HG03064 (cell line): ENCODE measurements at regions not wholly inside any gene's neighbourhood (a gene's known extent, or its start where the extent isn't known, plus 50 kb on each side); places are given as distances from the start of the nearest gene placed in this dataset.

Experiments used
- ATAC-seq: cut with Tn5 transposase; IDR thresholded peaks from one replicate; pipeline ENCODE4 v1.9.1; 2021; ENCODE audit warnings: low read depth; ENCODE audit not compliant: unreplicated experiment

DNA sequence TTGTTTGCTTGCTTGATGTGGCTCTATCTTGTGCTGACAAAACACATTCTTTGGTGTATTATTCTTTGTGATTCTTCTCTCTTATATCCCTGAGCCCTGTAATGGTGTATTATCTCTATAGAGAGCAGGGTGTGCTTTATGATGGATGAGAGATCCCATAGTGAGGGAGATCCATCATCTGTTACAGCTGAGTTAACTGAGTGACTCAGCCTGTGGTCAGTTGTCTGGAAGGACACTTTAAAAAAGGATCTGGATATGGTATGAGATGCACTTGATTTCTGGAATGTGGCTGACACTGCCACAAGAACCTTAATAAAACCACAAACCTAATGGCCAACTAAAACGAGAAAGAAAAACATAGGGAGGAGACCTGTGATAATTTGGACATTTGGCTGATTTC lies 461.4 kb upstream of the SYT1 start:
- no peak for ATAC-seq

DNA sequence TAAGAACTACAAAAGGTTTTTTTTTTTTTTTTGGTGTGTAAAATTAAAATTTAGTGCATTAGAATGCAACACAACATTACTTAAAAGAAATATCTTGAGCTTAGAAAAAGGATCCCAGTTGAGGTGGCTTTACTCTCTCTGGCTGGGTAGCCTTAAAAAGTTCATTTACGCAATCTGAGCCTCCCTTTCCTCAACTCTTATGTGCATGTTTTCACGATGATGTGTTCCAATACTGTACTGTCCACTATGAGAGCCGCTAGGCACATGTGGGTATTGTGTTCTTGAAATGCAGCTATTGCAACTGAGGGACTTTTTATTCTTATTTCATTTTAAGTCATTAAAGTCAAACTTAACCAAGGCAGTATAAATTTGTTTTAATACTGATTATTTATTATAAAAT lies 460.9 kb upstream of the SYT1 start:
- ATAC-seq: no peak

DNA sequence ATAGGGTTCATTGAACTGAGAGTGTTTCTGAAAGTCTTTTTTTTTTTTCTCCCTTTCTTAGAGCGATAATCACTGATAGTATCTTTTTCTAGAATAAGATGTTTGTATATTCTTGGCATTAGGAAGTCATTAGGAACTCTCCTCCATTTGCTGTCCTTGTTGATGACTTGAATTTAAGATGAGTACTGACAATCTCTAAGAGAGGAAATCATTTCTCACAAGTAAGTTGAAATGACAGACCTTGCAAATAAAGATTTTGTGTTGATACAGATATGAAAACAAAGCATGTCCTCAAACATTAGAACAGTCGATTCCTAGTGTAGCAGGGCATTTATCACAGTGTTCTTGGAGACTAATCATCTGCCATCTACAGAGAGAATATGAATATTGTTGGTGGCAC lies 458.4 kb upstream of the SYT1 start:
- no peak for ATAC-seq

DNA sequence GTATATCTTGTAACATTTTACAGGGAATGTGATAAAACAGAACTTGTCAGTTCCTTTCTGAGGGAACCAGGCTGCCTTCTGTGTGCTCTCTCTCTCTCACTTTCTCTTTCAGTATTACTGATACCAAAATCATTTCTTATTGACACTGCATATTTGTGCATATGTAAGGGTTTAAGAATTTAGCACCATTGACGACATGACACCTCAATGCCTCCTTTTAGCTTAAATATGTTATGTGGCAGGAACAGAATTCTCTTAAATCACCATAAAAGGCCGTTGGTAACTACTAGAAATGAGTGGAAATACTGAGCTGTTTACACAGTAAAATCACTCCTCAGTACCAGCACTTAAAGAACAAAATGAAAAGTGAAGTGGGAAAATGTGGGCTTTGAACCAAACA lies 457.7 kb upstream of the SYT1 start:
- ATAC-seq: no peak

DNA sequence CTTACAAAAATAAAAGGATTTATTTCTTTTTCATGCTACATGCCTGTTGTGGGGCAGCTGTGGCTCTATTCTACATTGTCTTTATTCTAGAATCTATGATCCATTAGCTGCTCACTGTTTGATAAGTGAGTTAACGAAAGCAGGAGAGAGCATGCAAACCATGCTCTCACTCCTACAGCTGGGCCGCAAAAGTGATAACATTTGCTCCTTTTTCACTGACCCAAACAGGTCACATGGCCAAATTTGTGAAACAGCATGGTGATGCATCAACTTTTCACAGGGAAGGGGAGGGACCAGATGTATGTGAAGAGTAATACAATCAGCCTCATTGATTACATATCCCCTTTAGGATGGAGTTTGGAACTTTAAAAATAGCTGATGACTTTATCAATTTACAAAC lies 456.9 kb upstream of the SYT1 start:
- no peak for ATAC-seq

DNA sequence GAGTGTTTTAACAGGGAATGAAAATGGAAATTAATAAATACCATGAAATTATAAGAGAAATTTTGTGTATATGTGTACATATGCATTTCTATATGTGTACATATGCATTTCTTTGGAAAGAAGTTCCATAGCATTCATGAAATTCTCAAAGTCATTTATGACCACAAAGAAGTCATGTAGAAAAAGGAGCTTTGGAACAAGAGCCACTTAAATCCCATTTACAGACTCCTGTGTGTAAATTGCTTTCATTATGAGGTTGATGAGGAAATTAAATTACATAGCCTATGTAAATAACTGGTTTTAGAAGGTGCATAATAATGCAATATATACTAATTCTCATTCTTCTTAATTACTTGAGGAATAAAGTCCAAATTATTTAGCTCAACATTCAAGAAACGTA lies 450.5 kb upstream of the SYT1 start:
- ATAC-seq: no peak

DNA sequence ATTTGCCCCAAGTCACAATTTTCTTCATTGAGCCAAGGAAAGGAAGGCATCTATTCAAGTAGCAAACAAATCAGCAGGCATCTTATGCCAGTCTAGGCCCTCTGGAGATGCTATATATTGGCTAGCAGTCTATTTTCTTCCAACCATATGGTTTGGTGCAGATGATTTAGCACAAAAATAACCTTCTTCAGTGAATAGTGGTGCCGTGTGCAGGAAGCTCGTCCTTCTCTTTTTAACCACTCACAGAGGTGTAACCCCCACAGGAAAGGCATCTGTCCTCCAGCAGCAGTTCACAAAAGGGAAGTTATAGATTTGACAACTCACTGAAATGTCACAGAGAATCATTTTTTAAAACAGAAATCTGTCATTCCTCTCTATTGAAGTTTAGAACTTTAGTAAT lies 445.7 kb upstream of the SYT1 start:
- ATAC-seq: no peak

DNA sequence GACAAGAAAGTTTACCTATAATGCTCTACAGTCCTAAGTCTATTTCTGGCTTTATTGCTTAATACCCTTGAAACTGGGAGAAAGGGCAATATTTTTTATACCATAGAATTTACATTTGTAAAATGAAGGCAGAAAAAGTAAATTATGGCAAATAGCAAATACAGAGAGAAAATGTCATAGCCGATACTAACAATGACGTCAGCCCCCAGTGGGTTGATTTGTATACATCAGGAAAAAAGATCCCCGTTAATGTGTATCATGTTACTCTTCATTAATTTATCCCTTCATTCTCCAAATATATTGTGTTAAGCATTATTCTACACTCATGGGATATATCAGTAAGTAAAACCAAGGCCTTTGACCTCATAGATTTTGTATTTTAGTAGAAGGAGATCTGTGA lies 445.1 kb upstream of the SYT1 start:
- no peak for ATAC-seq

DNA sequence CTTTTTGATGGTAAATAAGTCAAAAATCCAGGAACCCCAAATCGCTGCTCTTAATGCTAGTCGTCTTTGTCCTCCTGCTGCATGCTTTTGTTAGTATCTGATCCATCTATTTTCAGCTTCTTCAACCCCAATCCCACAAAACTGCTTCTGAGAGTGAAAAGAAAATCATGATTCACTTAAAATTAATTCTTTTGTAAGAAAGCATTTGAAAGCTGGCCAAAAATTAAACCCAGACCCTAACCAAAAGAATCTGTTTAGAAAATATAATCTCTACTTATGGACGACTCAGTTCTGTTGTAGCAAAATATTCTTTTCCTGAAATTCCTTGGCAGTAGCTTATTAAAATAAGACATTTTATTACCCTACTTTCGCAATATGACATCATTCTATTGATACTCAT lies 443.6 kb upstream of the SYT1 start:
- no peak for ATAC-seq

DNA sequence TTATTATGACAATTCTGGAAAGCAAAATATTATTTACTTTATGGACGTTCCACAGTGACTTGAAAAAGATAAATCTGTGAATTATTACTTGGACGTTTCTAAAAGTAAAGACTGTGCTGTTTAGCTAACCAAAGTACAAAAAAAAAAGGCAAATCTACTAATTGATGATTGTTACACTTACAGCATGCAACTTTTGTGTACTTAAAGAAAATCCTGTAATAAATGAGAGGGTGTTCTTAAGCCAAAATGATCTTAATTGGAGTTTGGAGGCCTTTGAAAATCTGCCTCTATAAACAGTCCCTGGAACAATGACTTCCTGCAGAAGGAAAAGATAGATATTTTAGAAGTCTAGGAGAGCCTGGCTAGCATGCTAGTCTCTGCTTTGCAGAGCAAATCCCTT lies 434.0 kb upstream of the SYT1 start:
- ATAC-seq: no peak

DNA sequence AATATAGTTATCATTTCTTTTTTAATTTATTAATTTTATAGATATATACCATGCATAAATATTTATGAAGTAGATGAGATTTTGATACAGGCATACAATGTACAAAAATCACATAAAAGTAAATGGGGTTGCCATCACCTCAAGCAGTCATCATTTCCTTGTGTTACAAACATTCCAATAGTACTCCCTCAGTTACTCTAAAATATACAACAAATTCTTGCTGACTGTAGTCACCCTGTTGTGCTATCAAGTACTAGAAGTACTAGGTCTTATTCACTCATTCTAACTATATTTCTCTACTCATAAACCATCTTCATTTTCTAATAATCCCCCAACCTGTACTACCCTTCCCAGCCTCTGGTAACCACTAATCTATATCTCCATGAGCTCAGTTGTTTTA lies 432.6 kb upstream of the SYT1 start:
- ATAC-seq: no peak

DNA sequence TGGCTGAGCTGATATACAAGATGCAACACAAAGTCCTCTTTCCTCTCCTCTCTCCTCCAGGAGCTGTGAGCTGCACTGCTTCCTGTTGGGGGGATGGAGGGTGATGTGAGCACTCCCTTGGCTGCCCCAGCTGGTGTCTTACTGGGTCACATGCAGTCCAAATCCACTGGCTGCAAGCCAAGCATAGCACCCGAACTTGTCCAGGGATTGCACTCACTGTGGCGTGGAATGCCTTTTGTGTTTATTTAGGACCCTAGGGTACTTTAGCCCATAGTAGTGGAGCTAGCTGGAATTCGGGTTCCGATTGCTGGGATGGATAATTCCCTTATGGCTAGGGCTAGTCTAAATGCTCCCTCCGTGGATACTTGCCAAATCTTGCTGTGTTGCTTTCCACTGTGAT lies 424.9 kb upstream of the SYT1 start:
- no peak for ATAC-seq

DNA sequence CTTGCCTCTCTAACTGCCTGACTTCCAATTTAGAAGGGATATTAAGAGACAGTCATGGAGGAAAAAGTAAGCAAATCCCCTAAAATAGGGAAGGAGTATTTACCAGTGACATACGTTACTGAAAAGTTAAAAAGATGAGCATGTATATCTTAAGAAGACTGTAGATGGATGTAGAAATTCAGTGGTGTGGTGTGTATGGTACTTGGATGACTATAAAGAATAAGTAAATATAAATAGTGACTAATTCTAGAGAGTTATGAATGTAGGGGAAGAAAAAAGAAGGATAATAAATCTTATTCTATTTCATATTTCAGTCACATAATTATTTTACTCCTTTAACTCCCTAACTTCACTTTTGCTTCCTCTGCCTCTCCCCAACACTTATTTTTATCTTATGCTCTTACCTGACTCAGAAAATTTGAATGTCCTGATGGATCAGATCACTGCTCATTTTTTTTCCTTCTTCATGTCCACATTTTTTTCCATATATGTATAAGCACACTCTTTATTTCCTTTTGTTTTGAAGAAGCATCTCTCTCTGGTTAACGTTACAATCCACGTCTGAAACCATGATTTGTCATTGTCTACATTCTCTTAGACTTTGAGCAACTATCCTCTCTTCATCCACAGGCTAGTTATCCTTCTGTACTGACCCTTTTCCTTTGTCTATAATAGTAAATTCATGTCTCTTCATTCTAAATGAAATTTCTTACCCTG lies 422.7 kb upstream of the SYT1 start:
- no peak for ATAC-seq

DNA sequence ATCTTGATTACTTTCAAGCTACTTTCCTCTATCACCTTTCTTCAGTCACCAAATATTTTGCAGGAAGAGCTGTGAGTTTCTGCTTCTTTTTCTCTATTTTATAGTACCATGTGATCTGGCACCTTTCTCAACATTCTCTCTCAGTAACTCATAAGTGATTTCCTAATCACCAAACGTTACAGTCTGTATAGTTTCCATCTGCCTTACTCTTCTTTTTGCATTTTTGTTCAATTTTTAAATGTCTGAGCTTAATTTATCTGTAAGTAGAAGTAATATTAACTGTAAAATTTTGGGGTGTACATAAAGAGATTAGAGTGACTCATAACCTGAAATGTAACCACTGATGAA lies 422.1 kb upstream of the SYT1 start:
- no peak for ATAC-seq

DNA sequence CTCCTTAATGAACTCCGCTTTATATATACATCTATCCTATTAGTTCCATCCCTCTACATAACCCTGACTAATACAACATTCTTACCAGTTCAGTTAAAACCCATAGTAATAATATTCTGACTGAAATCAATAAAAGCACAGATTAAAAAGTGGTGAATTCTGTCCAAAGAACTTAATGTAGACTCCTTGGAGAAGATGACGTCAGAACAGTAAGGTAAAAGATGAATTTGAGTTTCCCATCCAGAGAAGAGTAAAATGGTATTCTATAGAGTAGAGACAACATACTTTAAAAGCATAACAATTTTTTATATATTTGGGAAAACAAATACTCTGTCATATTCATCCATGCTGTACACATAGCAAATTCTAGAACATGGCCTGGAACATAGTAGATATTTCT lies 418.0 kb upstream of the SYT1 start:
- no peak for ATAC-seq

DNA sequence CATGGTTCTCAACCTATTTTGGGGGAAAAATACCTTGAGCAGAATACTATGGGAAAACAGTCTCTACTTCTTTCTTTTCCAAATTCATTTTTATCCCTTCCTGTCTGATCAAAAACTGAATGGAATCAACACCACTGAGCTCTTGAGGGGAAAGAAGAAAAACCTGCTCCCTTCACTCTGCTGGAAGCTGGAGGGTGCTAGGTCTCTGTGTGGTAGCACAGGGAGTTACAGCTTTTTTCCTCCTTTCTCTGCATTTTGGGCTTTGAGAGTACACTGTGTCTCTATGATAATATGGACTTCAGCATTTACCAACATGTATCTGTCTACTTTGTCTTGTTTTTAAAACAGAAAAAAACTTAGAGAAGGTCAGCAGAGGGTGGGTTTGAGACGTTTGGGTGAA lies 417.2 kb upstream of the SYT1 start:
- ATAC-seq: no peak

DNA sequence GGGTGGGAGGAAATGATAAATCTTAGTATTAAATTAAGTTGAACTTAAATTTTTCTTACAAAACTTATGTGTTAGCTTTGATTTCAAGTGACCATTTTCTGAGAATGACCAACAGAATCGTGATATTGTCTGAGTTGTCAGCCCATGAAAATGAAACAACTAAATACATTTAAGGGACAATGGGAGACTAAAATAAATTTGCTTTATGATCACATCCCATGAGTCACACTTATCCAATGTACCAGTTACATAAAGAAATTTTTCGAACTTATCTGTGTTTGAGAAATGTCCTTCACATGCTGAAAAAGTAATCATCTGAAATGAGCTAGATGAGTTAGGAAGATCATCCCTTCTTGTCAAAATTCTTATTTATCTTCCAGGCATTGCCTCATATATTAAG lies 415.9 kb upstream of the SYT1 start:
- no peak for ATAC-seq

DNA sequence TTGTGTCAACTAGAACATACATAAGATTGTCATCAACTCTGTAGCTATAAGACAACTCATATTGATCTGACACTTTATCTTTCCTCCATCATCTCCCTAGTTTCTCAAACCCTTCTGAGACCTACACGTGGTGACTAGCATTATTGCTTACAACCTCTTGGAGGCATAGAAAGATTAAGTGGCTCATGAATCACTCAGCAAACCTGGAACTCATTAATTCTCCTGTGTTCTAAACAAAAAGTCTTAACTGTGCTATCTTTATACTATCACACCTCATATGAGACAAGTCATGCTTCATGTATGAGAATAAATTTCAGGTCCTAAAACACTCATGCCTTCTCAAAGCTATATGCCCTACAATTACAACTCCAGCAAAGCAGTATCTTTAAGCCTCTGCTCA lies 408.6 kb upstream of the SYT1 start:
- ATAC-seq: no peak

DNA sequence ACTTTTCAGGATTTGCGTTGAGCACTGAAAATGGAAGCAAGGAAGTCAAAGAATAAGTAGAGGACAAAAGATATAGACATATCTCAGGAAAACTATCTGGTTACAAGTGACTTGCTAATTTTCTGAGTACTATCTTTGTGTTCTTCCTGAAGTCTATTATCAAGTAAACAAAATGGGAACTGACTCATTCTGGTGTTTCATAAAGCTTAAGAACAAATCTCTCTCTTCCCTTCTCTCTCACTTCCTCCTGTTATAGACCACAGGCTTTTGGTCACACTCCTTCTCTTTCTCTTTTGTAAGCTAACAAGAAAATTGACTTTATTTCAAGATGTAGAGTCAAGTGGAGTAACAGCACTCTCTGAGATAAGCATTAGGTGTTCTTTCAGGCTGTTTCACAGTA lies 406.6 kb upstream of the SYT1 start:
- peak; percentile 99 for ATAC-seq

DNA sequence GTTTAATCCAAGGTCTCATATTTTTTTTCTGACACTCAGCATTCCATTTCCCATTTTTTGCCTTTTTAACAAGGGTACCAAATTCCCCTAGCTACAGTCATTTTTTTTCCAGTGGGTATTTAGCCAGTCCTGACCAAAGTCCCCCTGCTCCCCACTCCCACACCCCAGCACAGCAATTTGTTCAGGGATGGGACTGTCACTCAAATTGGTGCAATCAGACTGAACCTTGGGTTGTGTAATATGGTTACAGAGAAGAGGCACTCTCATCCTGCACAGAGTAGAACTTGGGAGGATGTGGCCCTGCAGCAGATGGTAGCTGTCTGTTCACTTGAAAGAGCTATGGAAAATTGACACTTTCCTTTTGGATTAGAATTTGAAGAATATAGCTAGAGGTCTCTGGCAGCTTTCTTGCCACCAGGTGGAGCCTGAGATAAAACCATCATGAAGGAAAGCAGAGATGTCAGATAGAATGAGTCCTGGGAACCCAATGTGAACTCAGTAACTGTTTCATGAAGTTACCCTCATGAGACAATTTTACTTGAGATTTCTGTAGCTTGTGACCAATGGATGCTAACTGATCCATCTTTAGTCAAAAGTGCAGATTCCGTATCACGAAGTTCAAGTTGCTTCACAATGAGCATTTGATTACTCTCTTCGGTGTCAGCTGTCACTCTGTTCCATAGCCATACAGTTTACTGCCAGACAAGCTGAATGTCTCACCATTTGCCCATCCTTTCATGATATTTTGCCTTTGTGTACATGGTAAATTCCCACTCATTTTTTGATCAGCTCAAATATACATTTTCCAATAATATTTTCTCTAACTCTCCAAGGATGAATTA lies 394.0 kb upstream of the SYT1 start:
- no peak for ATAC-seq

DNA sequence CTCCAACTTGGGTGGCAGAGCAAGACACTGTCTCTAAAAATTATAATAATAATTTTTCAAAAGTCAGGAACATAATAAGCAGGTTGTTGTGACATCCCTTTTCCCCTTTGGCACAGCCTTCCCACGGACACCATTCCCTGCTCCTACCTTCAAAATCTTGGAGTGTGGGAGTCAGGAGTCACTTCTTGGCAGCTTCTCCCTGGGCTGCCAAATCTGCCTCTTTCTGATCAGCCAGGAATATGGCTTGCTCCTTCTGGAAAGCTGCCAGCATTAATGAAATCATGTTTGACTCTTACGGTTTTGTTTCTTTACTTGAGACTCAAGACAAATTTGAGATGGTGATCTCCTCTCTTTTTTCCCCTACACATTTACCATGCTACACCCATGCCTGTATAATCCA lies 391.4 kb upstream of the SYT1 start:
- no peak for ATAC-seq

DNA sequence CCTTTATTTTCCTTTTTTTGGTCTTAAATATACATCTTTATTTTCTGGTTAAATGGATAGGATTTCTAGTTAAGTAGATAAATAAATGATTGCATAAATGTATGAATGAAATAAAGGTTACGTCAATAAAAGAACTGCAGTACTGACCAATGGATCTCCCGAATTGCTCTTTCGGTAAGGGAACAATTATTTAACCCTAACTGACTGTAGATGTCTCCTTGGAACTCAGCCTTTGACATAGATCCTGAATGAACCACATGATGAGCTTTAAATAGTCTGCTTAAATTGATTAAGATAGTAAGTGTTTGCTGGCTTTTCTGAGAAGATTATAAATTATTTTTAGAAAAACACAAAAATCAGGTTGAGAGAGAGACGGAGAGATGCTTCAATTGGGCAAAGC lies 391.0 kb upstream of the SYT1 start:
- ATAC-seq: no peak
